HL-60/S4 (cell line): ENCODE measurements at regions not wholly inside any gene's neighbourhood (a gene's known extent, or its start where the extent isn't known, plus 50 kb on each side); places are given as distances from the start of the nearest gene placed in this dataset.

Experiments used
- in situ Hi-C: fragments of 300-500 bp; cut with MboI; formaldehyde crosslinking; loops from 2 replicates; pipeline ENCODE4 v1.14.3; 2022; ENCODE audit warnings: low sequenced_read_pairs

GRCh38 chr18:79625924-79626561, 53.6 kb upstream of the CTDP1 start:
- in situ Hi-C loops: loop anchor here (10.0 kb wide), 1 partner anchor 241 kb away; no protein-coding TSS in a partner anchor

- in situ Hi-C loops: loop anchor here (10.0 kb wide), 1 partner anchor 242 kb away; no protein-coding TSS in a partner anchor
Observed at GRCh38 chr18:79626905-79627749, 52.5 kb upstream of the CTDP1 start.

GRCh38 chr18:79627750-79628294, 51.8 kb upstream of the CTDP1 start:
- in situ Hi-C loops: loop anchor here (10.0 kb wide), 1 partner anchor 243 kb away; no protein-coding TSS in a partner anchor

- in situ Hi-C loops: loop anchor here (10.0 kb wide), 1 partner anchor 244 kb away; no protein-coding TSS in a partner anchor
Observed at GRCh38 chr18:79628416-79629248, 51.0 kb upstream of the CTDP1 start.

- in situ Hi-C loops: loop anchor here (10.0 kb wide), 1 partner anchor 244 kb away; no protein-coding TSS in a partner anchor
Observed at GRCh38 chr18:79629249-79629558, 50.4 kb upstream of the CTDP1 start.

- in situ Hi-C loops: loop anchor here (10.0 kb wide), 1 partner anchor 245 kb away; no protein-coding TSS in a partner anchor
Observed at GRCh38 chr18:79629606-79630005, 50.0 kb upstream of the CTDP1 start.
